Omental fat pad (tissue), 3 donors: ENCODE measurements at regions not wholly inside any gene's neighbourhood (a gene's known extent, or its start where the extent isn't known, plus 50 kb on each side); places are given as distances from the start of the nearest gene placed in this dataset.

Experiments
- ATAC-seq: fragments of 150-250 bp; one replicate; pipeline ENCODE4 v1.9.1; 2016; ENCODE audit warnings: mild to moderate bottlenecking, moderate library complexity; ENCODE audit not compliant: low FRiP score
- DNase-seq: peaks from one replicate; pipeline ENCODE4 v3.0.0-alpha.2; 2019; ENCODE audit warnings: low spot score
- CTCF ChIP-seq, 3 donors: fragments of 450-650 bp; IDR thresholded peaks; one replicate each; pipeline ENCODE4 v1.5.1; 2016 to 2017; ENCODE audit warnings: antibody characterized with exemption in 3 of 3, mild to moderate bottlenecking in 3 of 3, moderate library complexity in 2 of 3

- TF ChIP-seq CTCF (IDR thresholded peaks at IDR 0.05) = no peak
- ATAC-seq = no peak
- DNase-seq = no peak
Observed at GRCh38 chr1:99540744-99541143, 105.2 kb upstream of the PALMD start.

- ATAC-seq = peak; percentile 69
- no peak for TF ChIP-seq CTCF (IDR thresholded peaks at IDR 0.05)
- no peak for DNase-seq
Observed at GRCh38 chr1:99544328-99544727, 101.6 kb upstream of the PALMD start.

GRCh38 chr1:99546432-99547416 lies 99.2 kb upstream of the PALMD start:
- DNase-seq (no peak), ATAC-seq (no peak)
- TF ChIP-seq CTCF (IDR thresholded peaks at IDR 0.05) = no peak

- no peak for TF ChIP-seq CTCF (IDR thresholded peaks at IDR 0.05)
- DNase-seq = no peak
- ATAC-seq = no peak
Observed at GRCh38 chr1:99548943-99549605, 96.8 kb upstream of the PALMD start.

- no peak for TF ChIP-seq CTCF (IDR thresholded peaks at IDR 0.05)
- DNase-seq = no peak
- ATAC-seq = no peak
Observed at GRCh38 chr1:99550198-99550597, 95.7 kb upstream of the PALMD start.

- no peak for TF ChIP-seq CTCF (IDR thresholded peaks at IDR 0.05)
- no peak for ATAC-seq
- DNase-seq = no peak
Observed at GRCh38 chr1:99551812-99552614, 93.9 kb upstream of the PALMD start.
